HepG2 (cell line): ENCODE measurements at regions not wholly inside any gene's neighbourhood (a gene's known extent, or its start where the extent isn't known, plus 50 kb on each side); places are given as distances from the start of the nearest gene placed in this dataset.

Source experiments
- ATAC-seq: fragments of 200-7000 bp; cut with Tn5 transposase; 3 replicates; pipeline ENCODE4 v1.9.1; 2020; ENCODE audit warnings: mild to moderate bottlenecking, moderate library complexity
- BruUV-seq: library from RNA; stranded (reverse); fragments of 400-500 nt; replicated peaks from 2 replicates; lab custom pipeline; 2021; lab: Mats Ljungman, UMichigan
- CTCF ChIA-PET: fragments of 300-600 bp; formaldehyde crosslinking; extraction: SDS; loops from one replicate; lab custom pipeline; 2021; ENCODE audit warnings: low total read pairs, inconsistent platforms, low intra/inter-chr PET ratio; lab: Yijun Ruan, JAX
- POLR2A ChIA-PET: fragments of 350-600 bp; sonication (Branson Sonifier 250); formaldehyde crosslinking; loops from one replicate; lab custom pipeline; 2020; ENCODE audit warnings: antibody characterized with exemption, inconsistent platforms; lab: Yijun Ruan, JAX
- DNase-seq: peaks from one replicate; pipeline ENCODE4 v3.0.0-alpha.2; 2015; ENCODE audit warnings: low spot score
- FAIRE-seq: peaks from 3 replicates; lab custom pipeline; 2011; peaks lifted over from hg19 to GRCh38; lab: Jason Lieb, UNC
- H2AFZ ChIP-seq: one replicate; pipeline ENCODE4 v1.6.1; 2011; ENCODE audit warnings: low read length, inconsistent platforms
- H3K27ac ChIP-seq: fragments of 300-600 bp; 3 replicates; pipeline ENCODE4 v1.8.0; 2011; ENCODE audit warnings: mixed run types, mild to moderate bottlenecking, mixed read lengths, low read length, inconsistent platforms; ENCODE audit not compliant: insufficient read depth; ENCODE audit errors: extremely low read length
- H3K27me3 ChIP-seq, 2 experiments: fragments of 200-600 bp in 1 of 2; 2 replicates in 1 of 2; 3 replicates in 1 of 2; pipeline versions ENCODE4 v1.6.0 to v1.8.0; 2011; ENCODE audit warnings: low read length in 2 of 2, mild to moderate bottlenecking in 2 of 2, moderate library complexity in 2 of 2, inconsistent platforms in 1 of 2; ENCODE audit not compliant: insufficient read depth in 2 of 2, control insufficient read depth in 1 of 2
- H3K36me3 ChIP-seq, 2 experiments: fragments of 200-600 bp in 1 of 2; replicated peaks in 1 of 2; 2 replicates in 1 of 2; 3 replicates in 1 of 2; pipeline versions ENCODE4 v1.5.1 to v1.8.0; 2011; ENCODE audit warnings: low read length in 2 of 2, inconsistent platforms in 1 of 2; ENCODE audit not compliant: insufficient read depth in 2 of 2, control insufficient read depth in 1 of 2
- H3K4me1 ChIP-seq: 2 replicates; pipeline ENCODE4 v1.5.1; 2012; ENCODE audit warnings: low read length, inconsistent platforms; ENCODE audit not compliant: insufficient read depth
- H3K4me2 ChIP-seq: 2 replicates; pipeline ENCODE4 v1.6.0; 2011; ENCODE audit warnings: low read depth, low read length, inconsistent platforms
- H3K4me3 ChIP-seq, 3 experiments: fragments of 200-600 bp in 1 of 3; sonication (generic), shearing (Covaris generic) in 1 of 3; replicated peaks in 1 of 3; 2 replicates each; pipeline ENCODE4 v1.5.1; 2011 to 2016; ENCODE audit warnings: low read length in 3 of 3, inconsistent platforms in 2 of 3, low read depth in 2 of 3, mild to moderate bottlenecking in 2 of 3, control low read depth in 1 of 3, mixed read lengths in 1 of 3; ENCODE audit not compliant: insufficient read depth in 1 of 3
- H3K79me2 ChIP-seq: one replicate; pipeline ENCODE4 v1.6.1; 2011; ENCODE audit warnings: low read length, inconsistent platforms; ENCODE audit not compliant: insufficient read depth
- H3K9ac ChIP-seq: 2 replicates; pipeline ENCODE4 v1.6.0; 2011; ENCODE audit warnings: mild to moderate bottlenecking, low read depth, low read length, inconsistent platforms; ENCODE audit not compliant: insufficient read depth
- H3K9me3 ChIP-seq: 2 replicates; pipeline ENCODE4 v1.5.1; 2012; ENCODE audit warnings: mild to moderate bottlenecking, low read length
- H4K20me1 ChIP-seq: 2 replicates; pipeline ENCODE4 v1.6.0; 2011; ENCODE audit warnings: inconsistent platforms, mild to moderate bottlenecking, low read length, moderate library complexity; ENCODE audit not compliant: insufficient read depth
- MTF2 ChIP-seq: sonication (generic); formaldehyde crosslinking; IDR thresholded peaks from 2 replicates; pipeline ENCODE4 v1.5.0; 2020; ENCODE audit warnings: missing genetic modification reagents, borderline replicate concordance
- MXD1 ChIP-seq: sonication (generic); formaldehyde crosslinking; IDR thresholded peaks from 2 replicates; pipeline ENCODE4 v1.4.0; 2020; ENCODE audit warnings: mild to moderate bottlenecking, missing genetic modification reagents
- NFIC ChIP-seq: IDR thresholded peaks from 2 replicates; pipeline ENCODE4 v1.6.1; 2012; ENCODE audit warnings: mild to moderate bottlenecking, low read length, inconsistent platforms
- SNAPC4 ChIP-seq: sonication (generic); formaldehyde crosslinking; IDR thresholded peaks from 2 replicates; pipeline ENCODE4 v1.4.0; 2020; ENCODE audit warnings: mild to moderate bottlenecking, missing genetic modification reagents
- ZBTB1 ChIP-seq: sonication (generic); formaldehyde crosslinking; IDR thresholded peaks from 2 replicates; pipeline ENCODE4 v1.4.0; 2020; ENCODE audit warnings: missing genetic modification reagents, borderline replicate concordance
- ZNF530 ChIP-seq: sonication (generic); formaldehyde crosslinking; IDR thresholded peaks from 2 replicates; pipeline ENCODE4 v1.5.0; 2020; ENCODE audit warnings: low read depth, mild to moderate bottlenecking, missing genetic modification reagents
- ZNF607 ChIP-seq: sonication (generic); formaldehyde crosslinking; IDR thresholded peaks from 2 replicates; pipeline ENCODE4 v1.5.1; 2020; ENCODE audit warnings: missing genetic modification reagents, mild to moderate bottlenecking, borderline replicate concordance
- WGBS: methylation state at CpG from one replicate; pipeline ENCODE4 v1.1.6; 2017; ENCODE audit warnings: low lambda C conversion rate; 5-methylcytosine and 5-hydroxymethylcytosine counted together
- in situ Hi-C: cut with HindIII; loops from 2 replicates; pipeline ENCODE4 v1.10.0; 2017; ENCODE audit warnings: low pct_unique_long_range_greater_than_20kb; ENCODE audit not compliant: extremely low pct_ligation_motif_present
- intact Hi-C: fragments of 100-400 bp; cut with micrococcal nuclease; formaldehyde crosslinking; loops from one replicate; pipeline ENCODE4 v1.10.0; 2022; ENCODE audit not compliant: unreplicated experiment
- TF ChIP-seq, protein P1 (sequence below), 2 experiments: IDR thresholded peaks; 2 replicates each; pipeline ENCODE4 v1.6.1; 2011 to 2012; ENCODE audit warnings: low read length in 2 of 2, borderline replicate concordance in 1 of 2, low read depth in 1 of 2, mild to moderate bottlenecking in 1 of 2, moderate library complexity in 1 of 2

GRCh38 chr5:10839916-10840599 lies 79.0 kb upstream of the DAP start:
- peaks cover 5% of the 10 kb centered on the region; the same call in 1 of the 2 replicates for H3K9me3 ChIP-seq
- no TSS peak for BruUV-seq
- no peak overlapping the region for H3K4me3 ChIP-seq
- H3K36me3 ChIP-seq, result no peaks in the 10 kb centered on the region
- H3K4me2 ChIP-seq, result no peak overlapping the region
- no peak overlapping the region for H3K27ac ChIP-seq
- no peaks in the 10 kb centered on the region for H4K20me1 ChIP-seq
- 92% methylated on average over 2 of the region's 3 CpGs for WGBS
- ATAC-seq (no peak), DNase-seq (no peak), FAIRE-seq (no peak)
- H3K27me3 ChIP-seq, result no peaks in the 10 kb centered on the region
- ChIA-PET POLR2A (no interaction called here), CTCF (no interaction called here)
- in situ Hi-C loops (no loop called here), intact Hi-C loops (no loop called here)
- TF ChIP-seq, protein P1, sequence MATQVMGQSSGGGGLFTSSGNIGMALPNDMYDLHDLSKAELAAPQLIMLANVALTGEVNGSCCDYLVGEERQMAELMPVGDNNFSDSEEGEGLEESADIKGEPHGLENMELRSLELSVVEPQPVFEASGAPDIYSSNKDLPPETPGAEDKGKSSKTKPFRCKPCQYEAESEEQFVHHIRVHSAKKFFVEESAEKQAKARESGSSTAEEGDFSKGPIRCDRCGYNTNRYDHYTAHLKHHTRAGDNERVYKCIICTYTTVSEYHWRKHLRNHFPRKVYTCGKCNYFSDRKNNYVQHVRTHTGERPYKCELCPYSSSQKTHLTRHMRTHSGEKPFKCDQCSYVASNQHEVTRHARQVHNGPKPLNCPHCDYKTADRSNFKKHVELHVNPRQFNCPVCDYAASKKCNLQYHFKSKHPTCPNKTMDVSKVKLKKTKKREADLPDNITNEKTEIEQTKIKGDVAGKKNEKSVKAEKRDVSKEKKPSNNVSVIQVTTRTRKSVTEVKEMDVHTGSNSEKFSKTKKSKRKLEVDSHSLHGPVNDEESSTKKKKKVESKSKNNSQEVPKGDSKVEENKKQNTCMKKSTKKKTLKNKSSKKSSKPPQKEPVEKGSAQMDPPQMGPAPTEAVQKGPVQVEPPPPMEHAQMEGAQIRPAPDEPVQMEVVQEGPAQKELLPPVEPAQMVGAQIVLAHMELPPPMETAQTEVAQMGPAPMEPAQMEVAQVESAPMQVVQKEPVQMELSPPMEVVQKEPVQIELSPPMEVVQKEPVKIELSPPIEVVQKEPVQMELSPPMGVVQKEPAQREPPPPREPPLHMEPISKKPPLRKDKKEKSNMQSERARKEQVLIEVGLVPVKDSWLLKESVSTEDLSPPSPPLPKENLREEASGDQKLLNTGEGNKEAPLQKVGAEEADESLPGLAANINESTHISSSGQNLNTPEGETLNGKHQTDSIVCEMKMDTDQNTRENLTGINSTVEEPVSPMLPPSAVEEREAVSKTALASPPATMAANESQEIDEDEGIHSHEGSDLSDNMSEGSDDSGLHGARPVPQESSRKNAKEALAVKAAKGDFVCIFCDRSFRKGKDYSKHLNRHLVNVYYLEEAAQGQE (IDR thresholded peaks at IDR 0.05; ENCODE audit: borderline replicate concordance in 1 of 2, low read depth in 1 of 2, low read length in 2 of 2), result no peak
- no peak for TF ChIP-seq MXD1 (CRISPR knock-in tag)
- no peak for TF ChIP-seq SNAPC4 (CRISPR knock-in tag)
- TF ChIP-seq ZBTB1 (CRISPR knock-in tag), result no peak
- no peak for TF ChIP-seq ZNF607
- no peak for TF ChIP-seq ZNF530 (CRISPR knock-in tag)
- TF ChIP-seq NFIC, result no peak
- no peak for TF ChIP-seq MTF2 (CRISPR knock-in tag)
- no peaks in the 10 kb centered on the region for H3K79me2 ChIP-seq
- no peak overlapping the region for H3K9ac ChIP-seq
- H2AFZ ChIP-seq, result no peak overlapping the region
- H3K4me1 ChIP-seq, result peaks cover 23% of the 10 kb centered on the region
